HG02870 (cell line): ENCODE measurements at regions not wholly inside any gene's neighbourhood (a gene's known extent, or its start where the extent isn't known, plus 50 kb on each side); places are given as distances from the start of the nearest gene placed in this dataset.

Source experiments
- ATAC-seq: cut with Tn5 transposase; IDR thresholded peaks from one replicate; pipeline ENCODE4 v1.9.1; 2021; ENCODE audit warnings: mild to moderate bottlenecking, moderate library complexity; ENCODE audit not compliant: unreplicated experiment

- ATAC-seq = no peak
These were observed 600.5 kb upstream of the KLHL1 start for GRCh38 chr13:70708775-70709174.

- ATAC-seq = no peak
These were observed 595.5 kb upstream of the KLHL1 start for GRCh38 chr13:70703755-70704154.

- ATAC-seq = no peak
These were observed 586.9 kb upstream of the KLHL1 start for GRCh38 chr13:70694996-70695715.

GRCh38 chr13:70668983-70669382 is 560.7 kb upstream of the KLHL1 start:
- no peak for ATAC-seq

- no peak for ATAC-seq
These were observed 560.0 kb upstream of the KLHL1 start for GRCh38 chr13:70668293-70668692.

- no peak for ATAC-seq
These were observed 558.8 kb upstream of the KLHL1 start for GRCh38 chr13:70666883-70667556.

- ATAC-seq = no peak
These were observed 554.1 kb upstream of the KLHL1 start for GRCh38 chr13:70662231-70662940.

GRCh38 chr13:70644052-70644451 is 535.8 kb upstream of the KLHL1 start:
- ATAC-seq = no peak

GRCh38 chr13:70634893-70635292 is 526.6 kb upstream of the KLHL1 start:
- no peak for ATAC-seq

- no peak for ATAC-seq
These were observed 522.0 kb upstream of the KLHL1 start for GRCh38 chr13:70630247-70630646.

- no peak for ATAC-seq
These were observed 515.0 kb upstream of the KLHL1 start for GRCh38 chr13:70623239-70623638.

GRCh38 chr13:70622796-70623195 is 514.5 kb upstream of the KLHL1 start:
- no peak for ATAC-seq

GRCh38 chr13:70619936-70620335 is 511.7 kb upstream of the KLHL1 start:
- no peak for ATAC-seq

GRCh38 chr13:70616847-70617246 is 508.6 kb upstream of the KLHL1 start:
- no peak for ATAC-seq

GRCh38 chr13:70613295-70613694 is 505.0 kb upstream of the KLHL1 start:
- ATAC-seq = no peak

GRCh38 chr13:70612881-70613280 is 504.6 kb upstream of the KLHL1 start:
- ATAC-seq = no peak

- no peak for ATAC-seq
These were observed 496.2 kb upstream of the KLHL1 start for GRCh38 chr13:70604448-70604847.

GRCh38 chr13:70593716-70594115 is 485.5 kb upstream of the KLHL1 start:
- ATAC-seq = no peak

GRCh38 chr13:70585109-70585508 is 476.9 kb upstream of the KLHL1 start:
- ATAC-seq = no peak

GRCh38 chr13:70580825-70581224 is 472.6 kb upstream of the KLHL1 start:
- no peak for ATAC-seq

GRCh38 chr13:70579941-70580340 is 471.7 kb upstream of the KLHL1 start:
- ATAC-seq = no peak

GRCh38 chr13:70571221-70571620 is 463.0 kb upstream of the KLHL1 start:
- no peak for ATAC-seq
